Esophagus squamous epithelium (tissue), 5 donors: ENCODE measurements at regions not wholly inside any gene's neighbourhood (a gene's known extent, or its start where the extent isn't known, plus 50 kb on each side); places are given as distances from the start of the nearest gene placed in this dataset.
A peak's percentile ranks its signal among the peaks of the same experiment; 100 is the strongest.

ENCODE experiments used
- DNase-seq: peaks from one replicate; lab custom pipeline; 2025; lab: John Stamatoyannopoulos, UW
- H3K27ac ChIP-seq, 4 donors: fragments of 200-600 bp; sonication (generic); one replicate each; pipeline ENCODE4 v1.5.1; 2016 to 2019; ENCODE audit warnings: mild to moderate bottlenecking in 1 of 4
- H3K27me3 ChIP-seq, 4 donors: fragments of 200-600 bp; sonication (generic); 1 replicate in 3 of 4; 2 replicates in 1 of 4; pipeline versions ENCODE4 v1.5.1 to v1.6.0; 2017 to 2021; ENCODE audit warnings: antibody characterized with exemption in 1 of 4
- H3K36me3 ChIP-seq, 3 donors: fragments of 200-600 bp; sonication (generic); one replicate each; pipeline ENCODE4 v1.5.1; 2016 to 2019
- H3K4me1 ChIP-seq, 3 donors: fragments of 200-600 bp; sonication (generic); one replicate each; pipeline ENCODE4 v1.5.1; 2017 to 2019
- H3K4me3 ChIP-seq, 4 donors: fragments of 200-600 bp; sonication (generic); 1 replicate in 3 of 4; 2 replicates in 1 of 4; pipeline ENCODE4 v1.5.1; 2016 to 2019; ENCODE audit warnings: mild to moderate bottlenecking in 2 of 4, moderate library complexity in 1 of 4
- H3K9me3 ChIP-seq, 3 donors: fragments of 200-600 bp; sonication (generic); one replicate each; pipeline ENCODE4 v1.5.1; 2016 to 2019
- CTCF ChIP-seq, 6 experiments: fragments of 450-650 bp in 4 of 6; fragments of 200-600 bp in 2 of 6; sonication (generic) in 2 of 6; IDR thresholded peaks; one replicate each; pipeline ENCODE4 v1.5.1; 2016 to 2019; ENCODE audit warnings: antibody characterized with exemption in 6 of 6, mild to moderate bottlenecking in 4 of 6, moderate library complexity in 4 of 6
- POLR2A ChIP-seq, 4 donors: fragments of 450-650 bp; IDR thresholded peaks; one replicate each; pipeline ENCODE4 v1.6.1; 2017; ENCODE audit warnings: antibody characterized with exemption in 4 of 4, mild to moderate bottlenecking in 4 of 4, moderate library complexity in 3 of 4
- WGBS, 2 donors: methylation state at CpG; one replicate each; pipeline ENCODE4 v1.1.5; 2018; 5-methylcytosine and 5-hydroxymethylcytosine counted together
- intact Hi-C: fragments of 100-400 bp; cut with DNase I; formaldehyde crosslinking; loops from one replicate; pipeline ENCODE4 v1.15.0; 2022
- donor health status: DM: yes; HTN: yes; CAD: no.

GRCh38 chr5:28346696-28347095 is 1308.3 kb upstream of the CDH9 start:
- Histone ChIP-seq H3K27me3 (no peaks in the 10 kb centered on the region), H3K27ac (no peak overlapping the region), H3K9me3 (peaks cover 0 to 9% (median 5%) of the 10 kb centered on the region in 3 donors), H3K36me3 (no peaks in the 10 kb centered on the region), H3K4me1 (no peaks in the 10 kb centered on the region), H3K4me3 (no peak overlapping the region)
- TF ChIP-seq POLR2A (IDR thresholded peaks at IDR 0.05) (no peak), CTCF (IDR thresholded peaks at IDR 0.05) (no peak)
- WGBS, 2 donors: 89 to 91% methylated on average over 5 of the region's 5 CpGs
- intact Hi-C loops: no loop called here
- no peak for DNase-seq

DNA sequence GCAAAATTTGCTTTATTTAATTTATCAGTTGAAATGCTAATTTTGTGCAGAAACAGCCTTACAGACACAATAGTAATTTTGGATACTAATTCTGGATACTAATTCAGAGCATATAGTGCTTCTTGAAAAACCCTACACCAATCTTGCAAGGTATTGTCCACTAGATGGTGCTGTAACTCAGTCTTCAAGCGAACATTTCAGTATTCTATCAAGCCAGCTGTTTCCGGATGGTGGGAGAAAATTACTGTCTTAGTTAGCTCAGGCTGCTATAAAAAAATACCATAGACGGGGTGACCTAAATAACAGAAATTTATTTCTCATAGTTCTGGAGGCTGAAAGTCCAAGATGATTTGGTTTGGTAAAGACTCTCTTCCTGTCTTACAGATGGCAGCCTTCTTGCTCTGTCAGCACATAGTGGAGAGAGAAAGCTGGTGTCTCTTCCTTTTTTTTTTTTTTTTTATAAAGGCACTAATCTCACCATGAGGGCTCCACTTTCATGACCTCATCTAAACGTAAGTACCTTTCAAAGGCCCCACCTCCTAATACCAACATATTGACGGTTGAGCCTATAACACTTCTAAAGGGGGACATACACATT is 1306.5 kb upstream of the CDH9 start:
- H3K27ac ChIP-seq: no peak overlapping the region
- H3K4me3 ChIP-seq: no peak overlapping the region
- DNase-seq: no peak
- H3K36me3 ChIP-seq: no peaks in the 10 kb centered on the region
- no peaks in the 10 kb centered on the region for H3K4me1 ChIP-seq
- no peaks in the 10 kb centered on the region for H3K27me3 ChIP-seq
- TF ChIP-seq POLR2A (IDR thresholded peaks at IDR 0.05): no peak
- peak in 2 of 6 experiments; percentile 8 to 18 for TF ChIP-seq CTCF (IDR thresholded peaks at IDR 0.05)
- intact Hi-C loops: no loop called here
- WGBS, 2 donors: 47 to 58% methylated on average over 5 of the region's 5 CpGs
- H3K9me3 ChIP-seq: peaks cover 0 to 9% (median 0%) of the 10 kb centered on the region in 3 donors

DNA sequence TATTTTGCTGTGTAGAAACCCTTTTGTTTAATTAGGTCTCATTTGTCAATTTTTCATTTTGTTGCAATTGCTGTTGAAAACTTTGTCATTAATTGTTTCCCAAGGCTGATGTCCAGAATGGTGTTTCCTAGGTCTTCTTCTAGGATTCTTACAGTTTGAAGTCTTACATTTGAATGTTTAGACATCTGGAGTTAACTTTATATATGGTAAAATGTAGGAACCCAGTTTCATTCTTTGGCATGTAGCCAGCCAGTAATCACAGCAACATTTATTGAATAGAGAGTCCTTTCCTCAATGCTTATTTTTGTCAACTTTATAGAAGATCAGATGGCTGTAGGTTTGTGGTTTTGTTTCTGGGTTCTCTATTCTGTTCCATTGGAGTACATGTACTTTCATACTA is 1290.8 kb upstream of the CDH9 start:
- no peak overlapping the region for H3K27ac ChIP-seq
- intact Hi-C loops: no loop called here

DNA sequence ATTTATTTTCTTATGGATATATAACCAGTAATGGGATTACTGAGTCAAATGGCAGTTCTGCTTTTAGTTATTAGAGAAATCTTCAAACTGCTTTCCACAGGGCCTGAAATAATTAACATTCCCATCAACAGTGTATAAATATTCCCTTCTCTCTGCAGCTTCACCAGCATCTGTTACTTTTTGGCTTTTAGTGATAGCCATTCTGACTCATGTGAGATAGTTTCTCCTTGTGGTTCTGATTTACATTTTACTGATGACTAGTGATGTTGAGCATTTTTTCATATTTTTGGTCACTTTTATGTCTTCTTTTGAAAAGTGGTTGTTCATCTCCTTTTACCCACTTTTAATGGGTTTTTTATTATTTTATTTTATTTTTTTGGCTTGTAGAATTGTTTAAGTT is 1290.3 kb upstream of the CDH9 start:
- TF ChIP-seq CTCF (IDR thresholded peaks at IDR 0.05) (no peak), POLR2A (IDR thresholded peaks at IDR 0.05) (no peak)
- no peaks in the 10 kb centered on the region for H3K4me1 ChIP-seq
- H3K4me3 ChIP-seq: no peak overlapping the region
- intact Hi-C loops: no loop called here
- DNase-seq: no peak
- H3K27me3 ChIP-seq: no peaks in the 10 kb centered on the region
- peaks cover 0 to 8% (median 0%) of the 10 kb centered on the region in 3 donors for H3K9me3 ChIP-seq
- no peak overlapping the region for H3K27ac ChIP-seq
- H3K36me3 ChIP-seq: no peaks in the 10 kb centered on the region

More for the DNA sequence above, 1290.8 kb upstream of the CDH9 start:
- Histone ChIP-seq H3K9me3 (peaks cover 0 to 9% (median 0%) of the 10 kb centered on the region in 3 donors), H3K4me1 (no peaks in the 10 kb centered on the region), H3K4me3 (no peak overlapping the region), H3K27me3 (no peaks in the 10 kb centered on the region), H3K36me3 (no peaks in the 10 kb centered on the region)
- TF ChIP-seq CTCF (IDR thresholded peaks at IDR 0.05) (no peak), POLR2A (IDR thresholded peaks at IDR 0.05) (no peak)
- no peak for DNase-seq

DNA sequence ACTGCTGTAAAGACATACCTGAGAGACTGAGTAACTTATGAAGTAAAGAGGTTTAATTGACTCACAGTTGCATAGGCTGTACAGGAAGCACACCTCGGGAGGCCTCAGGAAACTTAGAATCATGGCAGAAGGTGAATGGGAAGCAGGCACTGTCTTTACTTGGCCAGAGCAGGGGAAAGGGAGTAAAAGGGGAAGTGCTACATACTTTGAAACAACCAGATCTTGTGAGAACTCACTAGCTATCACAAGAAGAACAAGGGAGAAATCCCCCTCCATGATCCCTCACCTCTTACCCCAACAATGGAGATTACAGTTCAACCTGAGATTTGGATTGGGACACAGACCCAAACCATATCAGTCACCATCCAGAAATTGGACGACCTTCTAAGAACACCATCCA is 1285.8 kb upstream of the CDH9 start:
- DNase-seq: no peak
- intact Hi-C loops: no loop called here
- Histone ChIP-seq H3K4me1 (no peaks in the 10 kb centered on the region), H3K4me3 (no peak overlapping the region), H3K36me3 (no peaks in the 10 kb centered on the region), H3K9me3 (no peaks in the 10 kb centered on the region), H3K27me3 (no peaks in the 10 kb centered on the region), H3K27ac (no peak overlapping the region)
- WGBS, 2 donors: 41 to 55% methylated on average over 2 of the region's 2 CpGs
- TF ChIP-seq CTCF (IDR thresholded peaks at IDR 0.05) (no peak), POLR2A (IDR thresholded peaks at IDR 0.05) (no peak)
